ENCODE measurements at regions not wholly inside any gene's neighbourhood (a gene's known extent, or its start where the extent isn't known, plus 50 kb on each side); places are given as distances from the start of the nearest gene placed in this dataset.

DNA sequence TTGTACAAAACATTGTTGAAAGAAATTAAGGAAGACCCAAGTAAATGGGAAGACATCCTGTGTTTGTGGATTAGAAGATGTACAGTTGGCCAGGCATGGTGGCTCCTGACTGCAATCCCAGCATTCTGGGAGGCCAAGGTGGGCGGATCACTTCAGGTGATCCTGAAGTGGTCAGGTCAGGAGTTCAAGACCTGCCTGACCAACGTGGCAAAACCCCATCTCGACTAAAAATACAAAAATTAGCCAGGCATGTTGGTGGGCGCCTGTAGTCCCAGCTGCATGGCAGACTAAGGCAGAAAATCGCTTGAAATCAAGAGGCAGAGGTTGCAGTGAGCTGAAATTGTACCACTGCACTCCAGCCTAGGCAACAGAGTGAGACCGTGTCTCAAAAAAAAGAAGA is 62.0 kb upstream of the SEPTIN5 start:
- TF ChIP-seq POLR2AphosphoS5 (IDR thresholded peaks at IDR 0.05; ENCODE audit: low read depth, low read length) = no peak
- no peak for TF ChIP-seq TAF1 (IDR thresholded peaks at IDR 0.05; ENCODE audit: borderline replicate concordance, low read depth, low read length)
- TF ChIP-seq POLR2A (IDR thresholded peaks at IDR 0.05; ENCODE audit: low read depth, low read length) = no peak
